GM19395 (cell line): ENCODE measurements at regions not wholly inside any gene's neighbourhood (a gene's known extent, or its start where the extent isn't known, plus 50 kb on each side); places are given as distances from the start of the nearest gene placed in this dataset.

Experiments
- ATAC-seq: cut with Tn5 transposase; IDR thresholded peaks from one replicate; pipeline ENCODE4 v1.9.1; 2021; ENCODE audit warnings: mild to moderate bottlenecking, moderate library complexity; ENCODE audit not compliant: unreplicated experiment

GRCh38 chr5:14090755-14091154, 52.4 kb upstream of the TRIO start:
- ATAC-seq: no peak

- ATAC-seq: no peak
These were observed 52.9 kb upstream of the TRIO start for GRCh38 chr5:14090290-14090689.

- ATAC-seq: no peak
These were observed 53.9 kb upstream of the TRIO start for GRCh38 chr5:14089198-14089597.

- ATAC-seq: no peak
These were observed 56.9 kb upstream of the TRIO start for GRCh38 chr5:14086261-14086660.

- ATAC-seq: no peak
These were observed 60.2 kb upstream of the TRIO start for GRCh38 chr5:14082973-14083372.

- ATAC-seq: no peak
These were observed 60.6 kb upstream of the TRIO start for GRCh38 chr5:14082523-14082922.

- no peak for ATAC-seq
These were observed 61.4 kb upstream of the TRIO start for GRCh38 chr5:14081791-14082190.

GRCh38 chr5:14078716-14079115, 64.4 kb upstream of the TRIO start:
- no peak for ATAC-seq

- no peak for ATAC-seq
These were observed 65.6 kb upstream of the TRIO start for GRCh38 chr5:14077501-14077900.

GRCh38 chr5:14076561-14076960, 66.6 kb upstream of the TRIO start:
- no peak for ATAC-seq

GRCh38 chr5:14075937-14076336, 67.2 kb upstream of the TRIO start:
- ATAC-seq: no peak

GRCh38 chr5:14071433-14071832, 71.7 kb upstream of the TRIO start:
- ATAC-seq: no peak

- no peak for ATAC-seq
These were observed 74.1 kb upstream of the TRIO start for GRCh38 chr5:14069021-14069420.

- ATAC-seq: no peak
These were observed 75.0 kb upstream of the TRIO start for GRCh38 chr5:14068136-14068535.

GRCh38 chr5:14066326-14066725, 76.8 kb upstream of the TRIO start:
- no peak for ATAC-seq

- ATAC-seq: no peak
These were observed 78.3 kb upstream of the TRIO start for GRCh38 chr5:14064841-14065240.

GRCh38 chr5:14063691-14064090, 79.5 kb upstream of the TRIO start:
- no peak for ATAC-seq

GRCh38 chr5:14063138-14063537, 80.0 kb upstream of the TRIO start:
- ATAC-seq: no peak

GRCh38 chr5:14062178-14062577, 81.0 kb upstream of the TRIO start:
- no peak for ATAC-seq

GRCh38 chr5:14061106-14061505, 82.0 kb upstream of the TRIO start:
- no peak for ATAC-seq

- no peak for ATAC-seq
These were observed 82.9 kb upstream of the TRIO start for GRCh38 chr5:14060218-14060617.

GRCh38 chr5:14059810-14060209, 83.3 kb upstream of the TRIO start:
- ATAC-seq: no peak

- ATAC-seq: no peak
These were observed 85.9 kb upstream of the TRIO start for GRCh38 chr5:14057289-14057688.

GRCh38 chr5:14056039-14056438, 87.1 kb upstream of the TRIO start:
- ATAC-seq: no peak
